Naive thymus-derived CD8-positive, alpha-beta T cell (primary cell): ENCODE measurements at regions not wholly inside any gene's neighbourhood (a gene's known extent, or its start where the extent isn't known, plus 50 kb on each side); places are given as distances from the start of the nearest gene placed in this dataset.

ENCODE experiments used
- ATAC-seq, 2 donors: fragments of 150-1000 bp; cut with Tn5 transposase in 1 of 2; sonication (Bioruptor Pico), chemical (Tn5 transposase) in 1 of 2; 1 replicate in 1 of 2; 2 replicates in 1 of 2; pipeline ENCODE4 v1.10.0; 2021; ENCODE audit warnings: mild to moderate bottlenecking in 2 of 2, moderate library complexity in 2 of 2
- POLR2A ChIA-PET: fragments of 350-600 bp; sonication (Branson Sonifier 250); formaldehyde crosslinking; loops from one replicate; lab custom pipeline; 2021; ENCODE audit warnings: antibody characterized with exemption; lab: Charles Lee
- DNase-seq, 10 donors: peaks; one replicate each; pipeline versions ENCODE4 v3.0.0 to v3.0.0-alpha.2; 2020 to 2022
- H3K27ac Mint-ChIP-seq, 10 donors: one replicate each; pipeline ENCODE4 v1.8.0; 2020 to 2022; ENCODE audit warnings: mild to moderate bottlenecking in 10 of 10, mixed read lengths in 10 of 10, moderate library complexity in 4 of 10, inconsistent platforms in 1 of 10
- H3K27me3 Mint-ChIP-seq, 5 donors: one replicate each; pipeline ENCODE4 v1.8.0; 2021 to 2022; ENCODE audit warnings: mixed read lengths in 5 of 5
- H3K36me3 Mint-ChIP-seq, 3 donors: one replicate each; pipeline ENCODE4 v1.8.0; 2020 to 2022; ENCODE audit warnings: mixed read lengths in 3 of 3, mild to moderate bottlenecking in 2 of 3, inconsistent platforms in 1 of 3
- H3K4me1 Mint-ChIP-seq, 4 donors: one replicate each; pipeline ENCODE4 v1.8.0; 2021 to 2022; ENCODE audit warnings: mixed read lengths in 4 of 4
- H3K4me3 Mint-ChIP-seq, 10 donors: one replicate each; pipeline ENCODE4 v1.8.0; 2020 to 2022; ENCODE audit warnings: mild to moderate bottlenecking in 10 of 10, mixed read lengths in 10 of 10, moderate library complexity in 6 of 10, inconsistent platforms in 1 of 10
- H3K9me3 Mint-ChIP-seq, 9 donors: one replicate each; pipeline ENCODE4 v1.8.0; 2020 to 2022; ENCODE audit warnings: mixed read lengths in 9 of 9, mild to moderate bottlenecking in 3 of 9, inconsistent platforms in 1 of 9, moderate library complexity in 1 of 9

DNA sequence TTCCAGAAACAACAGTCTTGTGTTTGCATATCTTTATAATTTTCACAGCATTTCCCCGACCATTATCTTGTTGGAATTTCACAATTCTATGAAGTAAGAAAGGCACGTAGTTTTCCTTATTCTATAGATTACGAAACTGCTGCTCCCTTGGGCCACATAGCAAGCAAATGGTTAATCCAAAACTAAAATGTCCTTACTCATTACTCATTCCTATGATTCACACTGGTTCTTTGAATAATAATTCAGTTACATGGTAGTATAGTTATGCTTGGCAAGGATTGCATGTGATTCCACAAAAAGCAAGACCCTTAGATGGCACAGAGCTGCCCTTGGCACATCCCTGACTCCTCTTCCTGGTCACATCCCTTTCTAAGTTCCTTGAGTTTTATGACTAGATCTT is 51.2 kb downstream of the OR13H1 start:
- no peaks in the 10 kb centered on the region for H3K36me3 Mint-ChIP-seq
- ATAC-seq (no peak), DNase-seq (no peak)
- no peaks in the 10 kb centered on the region for H3K4me1 Mint-ChIP-seq
- H3K4me3 Mint-ChIP-seq, result no peak overlapping the region
- peaks cover 0 to 9% (median 2%) of the 10 kb centered on the region in 9 donors for H3K9me3 Mint-ChIP-seq
- POLR2A ChIA-PET, result no interaction called here
- H3K27me3 Mint-ChIP-seq, result peaks cover 0 to 11% (median 3%) of the 10 kb centered on the region in 5 donors
- H3K27ac Mint-ChIP-seq, result no peak overlapping the region

GRCh38 chrX:131607792-131608369 is 64.0 kb downstream of the OR13H1 start:
- POLR2A ChIA-PET, result no interaction called here
- Mint-ChIP-seq H3K9me3 (no peaks in the 10 kb centered on the region), H3K27me3 (peaks cover 0 to 10% (median 5%) of the 10 kb centered on the region in 5 donors), H3K4me1 (no peaks in the 10 kb centered on the region), H3K36me3 (no peaks in the 10 kb centered on the region), H3K27ac (no peak overlapping the region), H3K4me3 (no peak overlapping the region)
- DNase-seq (no peak), ATAC-seq (no peak)

- H3K4me1 Mint-ChIP-seq, result no peaks in the 10 kb centered on the region
- no peak overlapping the region for H3K4me3 Mint-ChIP-seq
- DNase-seq (no peak), ATAC-seq (no peak)
- POLR2A ChIA-PET, result no interaction called here
- peaks cover 0 to 10% (median 5%) of the 10 kb centered on the region in 5 donors for H3K27me3 Mint-ChIP-seq
- no peak overlapping the region for H3K27ac Mint-ChIP-seq
- no peaks in the 10 kb centered on the region for H3K9me3 Mint-ChIP-seq
- H3K36me3 Mint-ChIP-seq, result no peaks in the 10 kb centered on the region
These were observed 65.6 kb downstream of the OR13H1 start for GRCh38 chrX:131609480-131609879.

DNA sequence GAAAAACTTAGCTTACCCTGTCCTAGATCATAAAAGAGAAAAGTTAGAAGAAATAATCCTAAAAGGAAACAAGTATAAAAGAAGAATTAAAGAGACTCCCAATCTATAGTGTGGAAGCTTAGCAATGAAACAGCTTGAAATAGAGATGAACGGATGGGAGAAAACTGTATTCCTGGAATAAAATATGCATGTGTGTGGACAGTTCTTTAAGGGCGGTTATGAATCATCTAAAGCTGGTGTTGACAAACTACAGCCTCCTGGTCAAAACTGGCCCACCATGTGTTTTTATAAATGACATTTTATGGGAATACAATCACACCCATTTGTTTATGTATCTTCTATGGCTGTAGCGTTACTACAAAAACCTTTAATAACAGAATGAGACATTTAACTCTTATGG is 69.4 kb downstream of the OR13H1 start:
- Mint-ChIP-seq H3K36me3 (no peaks in the 10 kb centered on the region), H3K27me3 (peaks cover 0 to 2% (median 0%) of the 10 kb centered on the region in 5 donors), H3K4me1 (no peaks in the 10 kb centered on the region), H3K4me3 (no peak overlapping the region), H3K27ac (no peak overlapping the region), H3K9me3 (no peaks in the 10 kb centered on the region)
- POLR2A ChIA-PET, result no interaction called here
- DNase-seq (no peak), ATAC-seq (no peak)

- peaks cover 0 to 3% (median 2%) of the 10 kb centered on the region in 5 donors for H3K27me3 Mint-ChIP-seq
- H3K9me3 Mint-ChIP-seq, result no peaks in the 10 kb centered on the region
- ATAC-seq (no peak), DNase-seq (no peak)
- POLR2A ChIA-PET, result no interaction called here
- H3K27ac Mint-ChIP-seq, result no peak overlapping the region
- no peaks in the 10 kb centered on the region for H3K36me3 Mint-ChIP-seq
- no peak overlapping the region for H3K4me3 Mint-ChIP-seq
- no peaks in the 10 kb centered on the region for H3K4me1 Mint-ChIP-seq
These were observed 70.4 kb downstream of the OR13H1 start for GRCh38 chrX:131614241-131614640.

DNA sequence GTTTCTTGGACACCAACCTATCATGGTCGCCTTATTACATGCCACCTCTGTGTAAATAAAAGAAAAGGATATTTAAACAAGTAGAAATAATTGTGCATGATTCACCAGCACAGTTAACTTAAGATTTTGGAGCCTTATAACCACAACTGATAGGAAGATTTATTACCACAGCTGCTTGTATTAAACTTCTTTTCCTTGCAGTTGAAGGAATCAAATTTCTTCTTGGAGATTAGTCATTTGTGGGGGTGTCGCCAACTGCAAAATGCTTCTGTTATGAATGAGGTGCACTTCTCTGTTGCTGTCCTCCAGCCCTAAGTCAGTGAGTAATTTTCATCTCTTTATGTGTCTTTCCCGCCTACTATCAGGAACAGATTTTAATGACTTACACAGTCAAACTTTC is 73.3 kb downstream of the OR13H1 start:
- DNase-seq (no peak), ATAC-seq (no peak)
- H3K4me3 Mint-ChIP-seq, result no peak overlapping the region
- POLR2A ChIA-PET, result no interaction called here
- no peaks in the 10 kb centered on the region for H3K36me3 Mint-ChIP-seq
- H3K27me3 Mint-ChIP-seq, result peaks cover 0 to 11% (median 4%) of the 10 kb centered on the region in 5 donors
- no peaks in the 10 kb centered on the region for H3K4me1 Mint-ChIP-seq
- no peak overlapping the region for H3K27ac Mint-ChIP-seq
- no peaks in the 10 kb centered on the region for H3K9me3 Mint-ChIP-seq

- ATAC-seq (no peak), DNase-seq (no peak)
- POLR2A ChIA-PET, result no interaction called here
- Mint-ChIP-seq H3K9me3 (no peaks in the 10 kb centered on the region), H3K4me3 (no peak overlapping the region), H3K27me3 (peaks cover 0 to 11% (median 6%) of the 10 kb centered on the region in 5 donors), H3K27ac (no peak overlapping the region), H3K4me1 (no peaks in the 10 kb centered on the region), H3K36me3 (no peaks in the 10 kb centered on the region)
These were observed 77.8 kb downstream of the OR13H1 start for GRCh38 chrX:131621650-131622049.

GRCh38 chrX:131626681-131627296 is 82.9 kb downstream of the OR13H1 start:
- POLR2A ChIA-PET, result no interaction called here
- no peak for DNase-seq
- no peak for ATAC-seq
- Mint-ChIP-seq H3K36me3 (no peaks in the 10 kb centered on the region), H3K4me3 (no peak overlapping the region), H3K27ac (peak overlapping the region in 1 of 10 donors; percentile 1), H3K9me3 (no peaks in the 10 kb centered on the region), H3K4me1 (no peaks in the 10 kb centered on the region), H3K27me3 (peaks cover 4 to 17% (median 11%) of the 10 kb centered on the region in 5 donors)

DNA sequence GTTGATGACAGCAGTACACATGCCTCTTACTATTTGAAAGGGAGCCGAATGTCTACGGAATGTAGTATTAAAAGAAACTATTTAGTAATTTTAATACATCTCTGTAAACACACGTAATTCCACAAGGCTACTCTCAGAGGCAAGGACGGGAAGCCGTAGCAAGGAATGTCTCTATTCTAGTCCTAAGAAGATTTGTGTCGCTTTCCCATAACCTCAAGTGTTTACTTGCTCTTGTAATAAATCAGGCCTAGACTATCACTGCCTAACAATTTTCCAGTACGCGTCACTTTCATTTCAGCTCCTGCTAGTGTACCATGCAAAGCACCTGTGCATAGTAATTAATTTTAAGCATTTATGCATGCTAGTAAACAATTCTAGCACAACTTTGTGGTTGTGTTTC is 86.7 kb downstream of the OR13H1 start:
- Mint-ChIP-seq H3K9me3 (no peaks in the 10 kb centered on the region), H3K27me3 (peaks cover 4 to 17% (median 9%) of the 10 kb centered on the region in 5 donors), H3K36me3 (no peaks in the 10 kb centered on the region), H3K27ac (no peak overlapping the region), H3K4me3 (no peak overlapping the region), H3K4me1 (no peaks in the 10 kb centered on the region)
- ATAC-seq (no peak), DNase-seq (no peak)
- POLR2A ChIA-PET, result no interaction called here

DNA sequence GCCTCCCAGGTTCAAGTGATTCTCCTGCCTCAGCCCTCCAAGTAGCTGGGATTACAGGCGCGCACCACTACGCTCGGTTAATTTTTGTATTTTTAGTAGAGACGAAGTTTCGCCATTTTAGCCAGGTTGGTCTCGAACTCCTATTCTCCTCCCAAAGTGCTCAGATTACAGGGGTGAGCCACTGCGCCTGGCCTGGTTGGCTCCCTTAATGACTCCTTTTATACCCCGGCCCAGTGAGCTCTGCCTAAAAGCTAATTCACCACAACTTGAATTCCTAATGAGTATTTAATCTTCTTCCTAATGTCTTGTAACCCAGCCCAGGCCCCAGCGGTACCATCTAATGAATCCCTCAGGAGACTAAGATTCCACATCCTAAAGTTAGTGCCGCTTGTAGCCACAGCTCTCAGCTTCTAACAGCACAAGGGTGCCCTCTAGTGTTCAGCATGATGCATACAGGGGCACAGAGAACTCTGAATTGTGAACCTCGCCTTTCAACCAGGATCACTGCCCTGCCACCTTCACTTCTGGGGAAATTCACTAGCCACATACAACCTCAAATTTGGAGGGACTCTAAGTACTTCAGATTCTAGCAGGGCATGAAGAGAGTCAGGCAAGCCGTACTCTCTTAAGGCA is 89.5 kb downstream of the OR13H1 start:
- Mint-ChIP-seq H3K36me3 (no peaks in the 10 kb centered on the region), H3K4me1 (no peaks in the 10 kb centered on the region), H3K27me3 (peaks cover 0 to 3% (median 0%) of the 10 kb centered on the region in 5 donors), H3K4me3 (no peak overlapping the region), H3K9me3 (no peaks in the 10 kb centered on the region), H3K27ac (no peak overlapping the region)
- peak in 9 of 10 donors; percentile 1 to 64 (median 22) for DNase-seq
- POLR2A ChIA-PET, result no interaction called here
- peak in 1 of 2 donors; percentile 53 for ATAC-seq

- H3K36me3 Mint-ChIP-seq, result no peaks in the 10 kb centered on the region
- POLR2A ChIA-PET, result no interaction called here
- H3K4me1 Mint-ChIP-seq, result no peaks in the 10 kb centered on the region
- H3K27ac Mint-ChIP-seq, result no peak overlapping the region
- no peaks in the 10 kb centered on the region for H3K27me3 Mint-ChIP-seq
- H3K4me3 Mint-ChIP-seq, result no peak overlapping the region
- ATAC-seq (no peak), DNase-seq (no peak)
- H3K9me3 Mint-ChIP-seq, result no peaks in the 10 kb centered on the region
These were observed 91.0 kb downstream of the OR13H1 start for GRCh38 chrX:131634900-131635299.

DNA sequence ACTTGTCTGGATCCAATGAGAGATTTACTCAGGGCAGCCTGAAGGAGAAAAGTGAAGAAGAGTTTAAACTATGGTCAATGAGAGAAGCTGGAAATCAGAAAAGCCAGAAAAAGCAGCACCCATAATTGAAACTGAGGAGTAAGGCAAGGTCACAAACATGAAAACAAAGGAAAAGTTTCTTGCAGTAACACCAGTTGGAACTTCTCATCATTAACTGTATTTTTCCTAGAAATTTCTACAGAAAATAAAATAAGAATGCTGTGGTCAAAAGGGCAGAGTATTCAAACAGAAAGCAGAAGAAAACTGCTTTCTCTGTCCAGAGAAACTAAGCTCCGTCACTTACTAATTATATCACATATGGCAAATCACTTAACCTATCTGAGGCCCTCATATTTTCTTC is 102.2 kb downstream of the OR13H1 start:
- no peaks in the 10 kb centered on the region for H3K36me3 Mint-ChIP-seq
- ATAC-seq (no peak), DNase-seq (no peak)
- H3K4me1 Mint-ChIP-seq, result no peaks in the 10 kb centered on the region
- POLR2A ChIA-PET, result no interaction called here
- H3K27me3 Mint-ChIP-seq, result peaks cover 0 to 3% (median 0%) of the 10 kb centered on the region in 5 donors
- no peaks in the 10 kb centered on the region for H3K9me3 Mint-ChIP-seq
- no peak overlapping the region for H3K4me3 Mint-ChIP-seq
- no peak overlapping the region for H3K27ac Mint-ChIP-seq

GRCh38 chrX:131649741-131650140 is 105.9 kb downstream of the OR13H1 start:
- Mint-ChIP-seq H3K36me3 (peaks cover 0 to 2% (median 0%) of the 10 kb centered on the region in 3 donors), H3K4me3 (no peak overlapping the region), H3K27me3 (peaks cover 0 to 5% (median 3%) of the 10 kb centered on the region in 5 donors), H3K4me1 (no peaks in the 10 kb centered on the region), H3K27ac (no peak overlapping the region), H3K9me3 (no peaks in the 10 kb centered on the region)
- ATAC-seq, result no peak
- no peak for DNase-seq
- POLR2A ChIA-PET, result no interaction called here
